ENCODE measurements at regions not wholly inside any gene's neighbourhood (a gene's known extent, or its start where the extent isn't known, plus 50 kb on each side); places are given as distances from the start of the nearest gene placed in this dataset.
"Not testable (repeated sequence)": the region's sequence is repeated elsewhere in the genome, so short reads cannot be mapped to it uniquely, and the experiment has no call there.

GRCh38 chr1:55300975-55301374 lies 85.8 kb upstream of the USP24 start:
- WGBS, 2 donors = 52 to 55% methylated on average over 5 of the region's 5 CpGs
- H3K4me1 ChIP-seq (ENCODE audit: control insufficient read depth in 5 of 5, insufficient read depth in 5 of 5, low read length in 5 of 5) = no peaks in the 10 kb centered on the region
- no peaks in the 10 kb centered on the region for H3K27me3 ChIP-seq (ENCODE audit: control insufficient read depth in 3 of 3, insufficient read depth in 3 of 3, low read length in 2 of 3)
- no peak overlapping the region for H3K4me3 ChIP-seq
- H3K36me3 ChIP-seq (ENCODE audit: control insufficient read depth in 4 of 4, insufficient read depth in 4 of 4, low read length in 4 of 4) = no peaks in the 10 kb centered on the region
- no peak overlapping the region for H3K27ac ChIP-seq (ENCODE audit: low read depth in 1 of 2, low read length in 1 of 2)
- ATAC-seq (ENCODE audit: insufficient read depth, low FRiP score) (no peak), DNase-seq (no peak)
- no peaks in the 10 kb centered on the region for H3K9me3 ChIP-seq (ENCODE audit: control insufficient read depth in 4 of 4, insufficient read depth in 3 of 4, low read length in 3 of 4)
- no peak for TF ChIP-seq CTCF (IDR thresholded peaks at IDR 0.05; ENCODE audit: control extremely low read depth, extremely low read depth)
- H3K9ac ChIP-seq (ENCODE audit: insufficient read depth in 1 of 2, low read length in 2 of 2) = no peak overlapping the region

GRCh38 chr1:55298167-55298894 lies 83.2 kb upstream of the USP24 start:
- ATAC-seq (ENCODE audit: insufficient read depth, low FRiP score) (no peak), DNase-seq (no peak)
- Histone ChIP-seq H3K27me3 (ENCODE audit: control insufficient read depth in 3 of 3, insufficient read depth in 3 of 3, low read length in 2 of 3) (no peaks in the 10 kb centered on the region), H3K4me3 (no peak overlapping the region), H3K9me3 (ENCODE audit: control insufficient read depth in 4 of 4, insufficient read depth in 3 of 4, low read length in 3 of 4) (no peaks in the 10 kb centered on the region), H3K27ac (ENCODE audit: low read depth in 1 of 2, low read length in 1 of 2) (no peak overlapping the region), H3K9ac (ENCODE audit: insufficient read depth in 1 of 2, low read length in 2 of 2) (no peak overlapping the region), H3K36me3 (ENCODE audit: control insufficient read depth in 4 of 4, insufficient read depth in 4 of 4, low read length in 4 of 4) (no peaks in the 10 kb centered on the region), H3K4me1 (ENCODE audit: control insufficient read depth in 5 of 5, insufficient read depth in 5 of 5, low read length in 5 of 5) (no peaks in the 10 kb centered on the region)
- TF ChIP-seq CTCF (IDR thresholded peaks at IDR 0.05; ENCODE audit: control extremely low read depth, extremely low read depth) = no peak
- 92 to 96% methylated on average over 10 of the region's 10 CpGs for WGBS, 2 donors

- H3K9ac ChIP-seq (ENCODE audit: insufficient read depth in 1 of 2, low read length in 2 of 2); H3K9me3 ChIP-seq (ENCODE audit: control insufficient read depth in 4 of 4, insufficient read depth in 3 of 4, low read length in 3 of 4); H3K4me1 ChIP-seq (ENCODE audit: control insufficient read depth in 5 of 5, insufficient read depth in 5 of 5, low read length in 5 of 5); H3K36me3 ChIP-seq (ENCODE audit: control insufficient read depth in 4 of 4, insufficient read depth in 4 of 4, low read length in 4 of 4); H3K27ac ChIP-seq (ENCODE audit: low read depth in 1 of 2, low read length in 1 of 2); H3K27me3 ChIP-seq (ENCODE audit: control insufficient read depth in 3 of 3, insufficient read depth in 3 of 3, low read length in 2 of 3); ATAC-seq (ENCODE audit: insufficient read depth, low FRiP score); DNase-seq; H3K4me3 ChIP-seq: not testable (repeated sequence)
- WGBS, 2 donors = 90 to 95% methylated on average over 6 of the region's 6 CpGs
These were observed 81.1 kb upstream of the USP24 start for GRCh38 chr1:55296247-55296646.

- Histone ChIP-seq H3K9ac (ENCODE audit: insufficient read depth in 1 of 2, low read length in 2 of 2) (no peak overlapping the region), H3K4me3 (no peak overlapping the region), H3K9me3 (ENCODE audit: control insufficient read depth in 4 of 4, insufficient read depth in 3 of 4, low read length in 3 of 4) (no peaks in the 10 kb centered on the region), H3K4me1 (ENCODE audit: control insufficient read depth in 5 of 5, insufficient read depth in 5 of 5, low read length in 5 of 5) (peaks cover 0 to 5% (median 0%) of the 10 kb centered on the region in 5 donors), H3K27ac (ENCODE audit: low read depth in 1 of 2, low read length in 1 of 2) (no peak overlapping the region), H3K36me3 (ENCODE audit: control insufficient read depth in 4 of 4, insufficient read depth in 4 of 4, low read length in 4 of 4) (no peaks in the 10 kb centered on the region), H3K27me3 (ENCODE audit: control insufficient read depth in 3 of 3, insufficient read depth in 3 of 3, low read length in 2 of 3) (no peaks in the 10 kb centered on the region)
- 94 to 95% methylated on average over 5 of the region's 5 CpGs for WGBS, 2 donors
- no peak for ATAC-seq (ENCODE audit: insufficient read depth, low FRiP score)
- TF ChIP-seq CTCF (IDR thresholded peaks at IDR 0.05; ENCODE audit: control extremely low read depth, extremely low read depth) = no peak
- DNase-seq = no peak
These were observed 74.5 kb upstream of the USP24 start for GRCh38 chr1:55289614-55290013.
